B cell (primary cell): ENCODE measurements at regions not wholly inside any gene's neighbourhood (a gene's known extent, or its start where the extent isn't known, plus 50 kb on each side); places are given as distances from the start of the nearest gene placed in this dataset.

Experiments used
- ATAC-seq: fragments of 200-7000 bp; cut with Tn5 transposase; one replicate; pipeline ENCODE4 v1.10.0; 2021; ENCODE audit warnings: low read depth, mild to moderate bottlenecking, moderate number of reproducible peaks, moderate library complexity
- CTCF ChIA-PET: fragments of 350-600 bp; sonication (Branson Sonifier 250); formaldehyde crosslinking; loops from one replicate; lab custom pipeline; 2021; ENCODE audit warnings: antibody characterized with exemption, inconsistent platforms; lab: Charles Lee
- POLR2A ChIA-PET: fragments of 350-600 bp; sonication (Branson Sonifier 250); formaldehyde crosslinking; loops from one replicate; lab custom pipeline; 2021; ENCODE audit warnings: antibody characterized with exemption; lab: Charles Lee
- DNase-seq: peaks from one replicate; pipeline ENCODE4 v3.0.0; 2013
- H2AFZ ChIP-seq: 2 replicates; pipeline ENCODE4 v1.6.1; 2012; ENCODE audit warnings: mild to moderate bottlenecking, low read depth, low read length; ENCODE audit not compliant: insufficient read depth, poor library complexity, severe bottlenecking
- H3K27ac ChIP-seq, 2 donors: 1 replicate in 1 of 2; 2 replicates in 1 of 2; pipeline ENCODE4 v1.5.1; 2012 to 2013; ENCODE audit warnings: low read length in 2 of 2, mild to moderate bottlenecking in 2 of 2, moderate library complexity in 1 of 2
- H3K27me3 ChIP-seq, 4 experiments: fragments of 200-600 bp in 1 of 4; sonication (generic) in 1 of 4; replicated peaks in 1 of 4; 1 replicate in 2 of 4; 2 replicates in 2 of 4; pipeline versions ENCODE4 v1.6.1 to v1.7.0; 2013 to 2016; ENCODE audit warnings: low read length in 3 of 4, mild to moderate bottlenecking in 2 of 4, mixed read lengths in 1 of 4, moderate library complexity in 1 of 4; ENCODE audit not compliant: insufficient read depth in 4 of 4, control insufficient read depth in 3 of 4; ENCODE audit errors: control extremely low read depth in 1 of 4
- H3K36me3 ChIP-seq, 2 experiments: replicated peaks in 1 of 2; 1 replicate in 1 of 2; 2 replicates in 1 of 2; pipeline versions ENCODE4 v1.6.1 to v1.7.1; 2013; ENCODE audit warnings: low read length in 1 of 2; ENCODE audit not compliant: insufficient read depth in 2 of 2, control insufficient read depth in 1 of 2; ENCODE audit errors: control extremely low read depth in 1 of 2, extremely low read depth in 1 of 2
- H3K4me1 ChIP-seq, 2 donors: fragments of 200-600 bp in 1 of 2; sonication (generic) in 1 of 2; 1 replicate in 1 of 2; 2 replicates in 1 of 2; pipeline versions ENCODE4 v1.5.1 to v1.6.1; 2013 to 2017; ENCODE audit warnings: low read length in 2 of 2; ENCODE audit not compliant: control insufficient read depth in 2 of 2, insufficient read depth in 2 of 2
- H3K4me2 ChIP-seq: replicated peaks from 2 replicates; pipeline ENCODE3; 2012; ENCODE audit warnings: mild to moderate bottlenecking, low read depth, low read length; ENCODE audit not compliant: poor library complexity, severe bottlenecking
- H3K4me3 ChIP-seq, 5 experiments: fragments of 200-600 bp in 1 of 5; sonication (generic) in 1 of 5; 1 replicate in 3 of 5; 2 replicates in 2 of 5; pipeline versions ENCODE4 v1.5.1 to v1.7.0; 2011 to 2016; ENCODE audit warnings: low read length in 4 of 5, mild to moderate bottlenecking in 4 of 5, low read depth in 2 of 5, control low read depth in 1 of 5, moderate library complexity in 1 of 5; ENCODE audit not compliant: insufficient read depth in 1 of 5; ENCODE audit errors: control extremely low read depth in 1 of 5, extremely low read depth in 1 of 5
- H3K79me2 ChIP-seq: fragments of 200-600 bp; sonication (generic); one replicate; pipeline ENCODE4 v1.6.0; 2016; ENCODE audit warnings: low read length; ENCODE audit not compliant: control insufficient read depth, insufficient read depth
- H3K9ac ChIP-seq: fragments of 200-600 bp; sonication (generic); 2 replicates; pipeline ENCODE4 v1.6.1; 2017; ENCODE audit warnings: mild to moderate bottlenecking, low read length, moderate library complexity
- H3K9me3 ChIP-seq, 3 donors: one replicate each; pipeline versions ENCODE4 v1.6.1 to v1.7.1; 2013; ENCODE audit warnings: low read length in 2 of 3; ENCODE audit not compliant: control insufficient read depth in 2 of 3, insufficient read depth in 1 of 3; ENCODE audit errors: control extremely low read depth in 1 of 3
- H4K20me1 ChIP-seq: 2 replicates; pipeline ENCODE4 v1.6.0; 2012; ENCODE audit warnings: mild to moderate bottlenecking, low read length; ENCODE audit not compliant: insufficient read depth, control insufficient read depth, poor library complexity, severe bottlenecking
- H3K27ac Mint-ChIP-seq: one replicate; pipeline ENCODE4 v1.8.0; 2021; ENCODE audit warnings: mixed read lengths
- H3K27me3 Mint-ChIP-seq: one replicate; pipeline ENCODE4 v1.8.0; 2021; ENCODE audit warnings: mixed read lengths
- H3K4me1 Mint-ChIP-seq: one replicate; pipeline ENCODE4 v1.8.0; 2021; ENCODE audit warnings: mixed read lengths
- H3K4me3 Mint-ChIP-seq: one replicate; pipeline ENCODE4 v1.8.0; 2021; ENCODE audit warnings: mixed read lengths
- H3K9me3 Mint-ChIP-seq: one replicate; pipeline ENCODE4 v1.8.0; 2022; ENCODE audit warnings: mixed read lengths; ENCODE audit not compliant: insufficient read depth
- EZH2 ChIP-seq: IDR thresholded peaks from 2 replicates; pipeline ENCODE4 v1.6.1; 2012; ENCODE audit warnings: borderline replicate concordance, low read depth, mild to moderate bottlenecking, moderate library complexity, low read length; ENCODE audit not compliant: insufficient read depth, poor library complexity, severe bottlenecking
- WGBS: methylation state at CpG from one replicate; pipeline ENCODE4 v1.1.5; 2013; ENCODE audit warnings: missing lambda C conversion rate; ENCODE audit not compliant: insufficient coverage; 5-methylcytosine and 5-hydroxymethylcytosine counted together
- intact Hi-C: fragments of 100-400 bp; cut with micrococcal nuclease; formaldehyde crosslinking; loops from one replicate; pipeline ENCODE4 v1.10.0; 2022
- TF ChIP-seq, protein P1 (sequence below): fragments of 200-600 bp; IDR thresholded peaks from one replicate; pipeline ENCODE4 v1.8.0; 2022; ENCODE audit warnings: antibody characterized with exemption, mild to moderate bottlenecking

DNA sequence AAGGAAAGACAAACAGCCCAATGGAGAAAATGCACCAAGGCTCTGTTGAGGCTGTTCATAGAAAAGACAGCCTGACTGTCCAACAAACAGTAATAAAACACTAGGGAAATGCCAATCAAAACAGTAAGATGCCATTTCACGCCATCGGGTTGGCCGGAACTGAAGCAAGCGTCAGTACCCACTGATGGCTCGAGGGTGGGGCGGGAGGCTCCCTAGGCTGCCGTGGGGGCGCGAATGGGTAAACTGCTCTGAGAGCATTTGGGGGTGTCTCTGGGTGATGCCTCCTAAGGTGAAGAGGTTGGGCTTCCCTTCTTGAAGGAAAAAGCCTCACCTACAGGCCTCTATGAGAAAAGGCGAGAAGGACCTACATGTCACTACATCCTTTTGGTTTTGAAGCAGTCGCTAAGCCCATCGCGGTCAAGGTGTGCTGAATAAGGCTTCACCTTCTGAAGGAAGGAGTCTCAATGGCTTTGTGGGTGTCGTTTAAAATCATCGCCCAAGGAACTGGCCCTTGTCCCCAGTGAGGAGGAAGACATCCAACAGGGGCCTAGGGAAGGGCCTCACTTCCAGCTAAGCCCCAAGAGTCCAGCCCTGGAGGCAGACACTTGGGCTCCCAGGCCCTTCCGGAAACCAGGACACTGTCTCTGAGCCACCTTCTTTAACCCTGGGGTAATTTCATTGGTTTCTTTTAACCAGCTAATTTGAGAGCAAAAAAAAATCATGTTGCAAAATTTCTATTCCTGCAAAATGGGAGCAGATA lies 98.5 kb upstream of the PPP2R2D start:
- Histone ChIP-seq H3K9me3 (peaks cover 0 to 14% (median 11%) of the 10 kb centered on the region in 3 donors), H3K27ac (no peak overlapping the region), H4K20me1 (no peaks in the 10 kb centered on the region), H3K4me3 (no peak overlapping the region), H3K4me1 (no peaks in the 10 kb centered on the region), H3K27me3 (no peaks in the 10 kb centered on the region), H3K36me3 (no peaks in the 10 kb centered on the region), H3K9ac (no peak overlapping the region), H2AFZ (no peak overlapping the region), H3K4me2 (no peak overlapping the region), H3K79me2 (no peaks in the 10 kb centered on the region)
- CTCF ChIA-PET, result no interaction called here
- Mint-ChIP-seq H3K9me3 (peaks cover 9% of the 10 kb centered on the region), H3K27me3 (peaks cover 4% of the 10 kb centered on the region), H3K27ac (no peak overlapping the region), H3K4me1 (no peaks in the 10 kb centered on the region), H3K4me3 (no peak overlapping the region)
- no peak for TF ChIP-seq EZH2
- TF ChIP-seq, protein P1, sequence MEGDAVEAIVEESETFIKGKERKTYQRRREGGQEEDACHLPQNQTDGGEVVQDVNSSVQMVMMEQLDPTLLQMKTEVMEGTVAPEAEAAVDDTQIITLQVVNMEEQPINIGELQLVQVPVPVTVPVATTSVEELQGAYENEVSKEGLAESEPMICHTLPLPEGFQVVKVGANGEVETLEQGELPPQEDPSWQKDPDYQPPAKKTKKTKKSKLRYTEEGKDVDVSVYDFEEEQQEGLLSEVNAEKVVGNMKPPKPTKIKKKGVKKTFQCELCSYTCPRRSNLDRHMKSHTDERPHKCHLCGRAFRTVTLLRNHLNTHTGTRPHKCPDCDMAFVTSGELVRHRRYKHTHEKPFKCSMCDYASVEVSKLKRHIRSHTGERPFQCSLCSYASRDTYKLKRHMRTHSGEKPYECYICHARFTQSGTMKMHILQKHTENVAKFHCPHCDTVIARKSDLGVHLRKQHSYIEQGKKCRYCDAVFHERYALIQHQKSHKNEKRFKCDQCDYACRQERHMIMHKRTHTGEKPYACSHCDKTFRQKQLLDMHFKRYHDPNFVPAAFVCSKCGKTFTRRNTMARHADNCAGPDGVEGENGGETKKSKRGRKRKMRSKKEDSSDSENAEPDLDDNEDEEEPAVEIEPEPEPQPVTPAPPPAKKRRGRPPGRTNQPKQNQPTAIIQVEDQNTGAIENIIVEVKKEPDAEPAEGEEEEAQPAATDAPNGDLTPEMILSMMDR, result no peak
- POLR2A ChIA-PET, result no interaction called here
- ATAC-seq, result no peak
- DNase-seq, result no peak
- intact Hi-C loops, result no loop called here
- 95% methylated on average over 14 of the region's 16 CpGs for WGBS

GRCh38 chr10:131802996-131803395 lies 97.8 kb upstream of the PPP2R2D start:
- 71% methylated on average over 9 of the region's 13 CpGs for WGBS
- CTCF ChIA-PET, result no interaction called here

More at GRCh38 chr10:131802996-131803395, 97.8 kb upstream of the PPP2R2D start:
- peaks cover 4% of the 10 kb centered on the region for H3K27me3 Mint-ChIP-seq
- no peak overlapping the region for H3K4me3 Mint-ChIP-seq
- H3K9me3 Mint-ChIP-seq, result peaks cover 9% of the 10 kb centered on the region
- Histone ChIP-seq H3K4me1 (no peaks in the 10 kb centered on the region), H3K27ac (no peak overlapping the region), H3K9me3 (peaks cover 0 to 11% (median 6%) of the 10 kb centered on the region in 3 donors), H3K36me3 (no peaks in the 10 kb centered on the region), H3K27me3 (no peaks in the 10 kb centered on the region), H4K20me1 (no peaks in the 10 kb centered on the region), H3K4me2 (no peak overlapping the region), H2AFZ (no peak overlapping the region), H3K79me2 (no peaks in the 10 kb centered on the region), H3K9ac (no peak overlapping the region), H3K4me3 (no peak overlapping the region)
- ATAC-seq (no peak), DNase-seq (no peak)
- no peak overlapping the region for H3K27ac Mint-ChIP-seq
- TF ChIP-seq, protein P1, result no peak
- TF ChIP-seq EZH2, result no peak
- intact Hi-C loops, result no loop called here
- H3K4me1 Mint-ChIP-seq, result no peaks in the 10 kb centered on the region
- POLR2A ChIA-PET, result no interaction called here
